Limb (tissue), 2 donors: ENCODE measurements at regions not wholly inside any gene's neighbourhood (a gene's known extent, or its start where the extent isn't known, plus 50 kb on each side); places are given as distances from the start of the nearest gene placed in this dataset.

ENCODE experiments used
- DNase-seq, 2 donors: peaks; one replicate each; pipeline ENCODE4 v3.0.0-alpha.2; 2016; ENCODE audit errors: extremely low spot score in 2 of 2

DNA sequence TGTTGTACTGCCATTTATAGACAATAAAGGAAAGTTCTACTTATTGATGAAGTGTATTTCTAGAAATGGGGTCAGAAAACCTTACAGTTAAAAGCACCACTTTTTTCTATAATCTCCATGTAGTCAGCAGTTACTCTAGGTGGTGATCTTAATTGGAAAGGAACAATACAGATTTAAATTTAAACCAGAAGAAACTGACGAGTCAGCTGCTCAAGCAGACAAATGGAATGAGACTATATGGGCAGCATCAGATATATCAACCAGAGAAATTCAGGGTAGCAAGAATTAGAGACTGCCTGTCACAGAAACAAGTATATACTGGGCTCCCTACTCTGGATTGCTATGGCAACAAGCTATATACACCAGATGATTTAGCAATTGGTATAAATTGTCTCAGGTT, 99.6 kb upstream of the SCG2 start:
- no peak for DNase-seq

DNA sequence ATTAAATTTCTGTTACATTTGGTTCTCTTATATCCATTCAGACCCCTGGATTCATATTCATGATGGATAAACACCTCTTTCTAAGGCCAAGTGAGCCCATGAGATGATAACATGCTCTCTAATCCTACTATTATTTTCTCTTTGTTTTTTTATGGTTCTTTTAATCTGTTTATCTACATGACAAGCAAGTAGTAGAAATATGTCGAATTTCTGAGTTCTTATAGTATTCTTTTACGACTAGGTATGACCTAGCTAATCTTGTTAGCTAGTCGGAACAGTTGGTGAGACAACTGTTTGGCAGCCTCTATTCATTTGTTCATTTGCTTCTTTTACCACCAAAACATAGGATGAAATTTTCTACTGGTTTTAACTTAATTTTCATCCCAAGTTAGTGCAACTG, 98.1 kb upstream of the SCG2 start:
- DNase-seq = no peak

DNA sequence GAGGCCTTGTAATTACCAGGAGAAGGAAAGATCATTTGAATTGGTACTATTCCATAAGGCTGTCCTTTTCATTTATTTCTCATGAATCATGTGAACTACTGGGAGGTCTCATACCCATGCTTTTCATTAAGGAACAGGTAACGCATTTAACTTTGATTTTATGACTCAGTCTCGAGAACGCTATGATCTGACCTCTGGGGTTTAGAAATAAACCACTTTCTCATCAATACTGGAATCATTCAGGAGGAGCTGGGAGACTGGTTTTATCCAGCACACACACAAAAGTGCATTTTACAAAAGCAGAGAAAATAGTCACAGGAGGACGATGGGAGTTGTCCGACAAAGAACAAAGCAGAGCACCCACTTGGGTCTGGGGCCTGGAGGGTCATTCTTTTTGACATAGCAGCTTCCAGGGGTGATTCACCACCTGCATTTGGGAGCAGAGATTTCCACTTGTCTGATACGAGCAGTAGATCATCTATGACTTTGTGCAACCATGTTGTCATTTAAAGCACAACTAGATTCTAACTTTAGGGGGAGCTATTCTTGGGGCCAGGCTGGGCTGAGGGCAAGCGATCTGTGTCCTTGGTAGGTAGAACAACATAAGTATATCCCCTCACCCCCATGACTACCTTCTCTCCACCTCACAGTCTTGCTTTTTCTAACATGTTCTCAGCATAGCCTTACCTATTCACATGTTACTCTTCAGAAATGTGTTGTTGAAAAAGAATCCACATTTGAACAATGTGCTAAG, 95.9 kb upstream of the SCG2 start:
- no peak for DNase-seq

DNA sequence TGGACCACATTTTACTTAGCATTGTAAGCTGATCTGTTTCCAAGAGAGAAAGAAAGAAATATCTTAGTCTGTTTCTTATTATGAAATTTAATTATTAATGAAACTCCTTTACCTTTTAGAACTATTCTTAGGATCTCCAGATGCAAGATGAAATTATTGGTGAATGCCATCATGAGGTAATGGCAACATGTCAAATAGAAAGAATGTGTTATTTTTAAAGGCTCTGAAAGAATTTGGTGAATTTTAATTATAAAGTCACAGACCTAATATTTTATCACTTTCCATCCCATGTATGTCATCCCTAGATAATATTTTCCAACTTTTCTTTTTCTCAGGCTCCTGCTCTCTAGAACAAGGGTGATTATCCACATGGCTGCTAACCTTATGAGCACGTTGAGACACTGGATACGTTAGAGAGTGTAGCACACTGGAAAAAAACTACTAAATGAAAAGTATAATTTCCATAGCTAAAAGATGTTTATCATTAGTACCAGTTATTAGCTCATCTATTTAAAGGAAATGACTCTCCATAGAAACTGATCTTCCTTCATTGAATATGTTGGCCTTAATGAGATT, 95.2 kb upstream of the SCG2 start:
- no peak for DNase-seq

GRCh38 chr2:223696719-223697118, 94.6 kb upstream of the SCG2 start:
- no peak for DNase-seq

- DNase-seq = peak; percentile 15 to 30
These were observed 90.2 kb upstream of the SCG2 start for GRCh38 chr2:223692191-223692947.

- DNase-seq = peak in 1 of 2 donors; percentile 37
These were observed 86.1 kb upstream of the SCG2 start for GRCh38 chr2:223688094-223688835.

DNA sequence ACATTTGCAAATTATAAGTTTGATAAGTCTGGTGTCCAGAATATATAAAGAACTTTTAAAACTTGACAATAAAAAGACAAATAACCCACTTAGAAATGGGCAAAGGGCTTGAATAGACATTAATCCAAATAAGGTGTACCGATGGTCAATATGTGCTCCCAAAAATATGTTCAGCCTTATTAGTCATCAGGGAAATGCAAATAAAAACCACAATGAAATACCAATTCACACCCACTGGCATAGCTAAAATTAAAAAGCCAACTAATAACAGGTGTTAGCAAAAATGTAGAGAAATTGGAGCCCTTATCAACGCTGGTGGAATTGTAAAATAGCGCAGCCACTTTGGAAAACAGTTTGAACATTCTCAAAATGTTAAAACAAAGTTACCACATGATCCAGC, 79.0 kb upstream of the SCG2 start:
- no peak for DNase-seq

- no peak for DNase-seq
These were observed 72.9 kb upstream of the SCG2 start for GRCh38 chr2:223674998-223675609.

GRCh38 chr2:223669453-223670225, 67.5 kb upstream of the SCG2 start:
- DNase-seq = no peak

GRCh38 chr2:223668302-223668998, 66.3 kb upstream of the SCG2 start:
- no peak for DNase-seq

DNA sequence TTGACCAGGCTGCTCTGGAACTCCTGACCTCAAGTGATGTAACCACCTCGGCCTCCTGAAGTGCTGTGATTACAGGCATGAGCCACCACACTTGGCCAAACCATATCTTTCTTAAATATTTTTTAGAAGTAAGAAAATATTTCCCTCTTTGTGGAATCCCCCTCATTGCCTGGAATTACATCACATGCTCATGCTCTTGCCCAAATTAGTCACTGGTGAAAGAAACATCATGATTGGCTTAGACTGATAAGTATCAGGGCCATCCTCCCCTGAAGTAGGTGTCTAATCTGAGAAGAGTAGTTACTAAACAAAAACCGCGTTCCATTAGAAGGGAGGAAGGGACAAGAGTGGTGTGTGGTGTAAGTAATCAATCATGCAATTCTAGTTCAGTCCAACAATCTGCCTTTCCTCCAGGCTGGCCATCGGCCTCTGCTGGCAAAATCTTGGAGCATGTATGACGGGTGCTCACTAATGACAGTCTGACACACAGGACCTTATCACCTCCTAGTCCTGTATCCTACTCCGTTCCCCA, 52.3 kb upstream of the SCG2 start:
- no peak for DNase-seq

GRCh38 chr2:223652902-223653301, 50.7 kb upstream of the SCG2 start:
- no peak for DNase-seq

- no peak for DNase-seq
These were observed 50.0 kb upstream of the SCG2 start for GRCh38 chr2:223652122-223652521.
